ENCODE measurements at regions not wholly inside any gene's neighbourhood (a gene's known extent, or its start where the extent isn't known, plus 50 kb on each side); places are given as distances from the start of the nearest gene placed in this dataset.
"Not testable (repeated sequence)": the region's sequence is repeated elsewhere in the genome, so short reads cannot be mapped to it uniquely, and the experiment has no call there.

- POLR2A ChIA-PET, result no interaction called here
- CTCF ChIA-PET, result no interaction called here
These were observed 101.6 kb upstream of the BASP1 start for GRCh38 chr5:17115855-17116254.

- CTCF ChIA-PET, result interaction anchor here (0.7 kb wide), 1 partner anchor 71 kb away, joined by 3 read pairs; no protein-coding TSS in a partner anchor
- POLR2A ChIA-PET, result no interaction called here
These were observed 98.8 kb upstream of the BASP1 start for GRCh38 chr5:17118631-17119030.

GRCh38 chr5:17120209-17120608, 97.2 kb upstream of the BASP1 start:
- CTCF ChIA-PET, result no interaction called here
- POLR2A ChIA-PET, result no interaction called here

GRCh38 chr5:17121776-17122175, 95.7 kb upstream of the BASP1 start:
- ChIA-PET POLR2A (no interaction called here), CTCF (no interaction called here)

DNA sequence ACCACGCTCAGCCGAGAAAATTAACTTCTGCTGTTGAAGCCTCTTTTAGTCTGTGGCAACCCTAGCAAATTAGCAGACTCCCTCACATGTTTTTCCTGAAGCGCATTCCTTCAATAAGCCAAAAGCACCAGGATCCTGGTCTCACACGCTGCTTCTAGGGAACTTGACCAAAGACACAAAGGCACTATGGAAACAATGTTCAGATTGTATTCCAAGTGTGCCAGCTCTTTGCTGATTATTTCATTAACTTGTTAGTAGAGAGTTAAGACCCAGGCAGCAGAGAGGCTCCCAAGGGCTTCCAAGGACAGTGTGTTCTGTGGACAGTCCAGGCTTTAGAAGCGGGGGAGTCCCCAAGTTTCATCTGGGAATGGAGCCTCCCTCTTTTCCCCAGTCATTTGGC, 94.4 kb upstream of the BASP1 start:
- ChIA-PET POLR2A (no interaction called here), CTCF (no interaction called here)

- CTCF ChIA-PET, POLR2A ChIA-PET: not testable (repeated sequence)
These were observed 93.7 kb upstream of the BASP1 start for GRCh38 chr5:17123773-17124172.

DNA sequence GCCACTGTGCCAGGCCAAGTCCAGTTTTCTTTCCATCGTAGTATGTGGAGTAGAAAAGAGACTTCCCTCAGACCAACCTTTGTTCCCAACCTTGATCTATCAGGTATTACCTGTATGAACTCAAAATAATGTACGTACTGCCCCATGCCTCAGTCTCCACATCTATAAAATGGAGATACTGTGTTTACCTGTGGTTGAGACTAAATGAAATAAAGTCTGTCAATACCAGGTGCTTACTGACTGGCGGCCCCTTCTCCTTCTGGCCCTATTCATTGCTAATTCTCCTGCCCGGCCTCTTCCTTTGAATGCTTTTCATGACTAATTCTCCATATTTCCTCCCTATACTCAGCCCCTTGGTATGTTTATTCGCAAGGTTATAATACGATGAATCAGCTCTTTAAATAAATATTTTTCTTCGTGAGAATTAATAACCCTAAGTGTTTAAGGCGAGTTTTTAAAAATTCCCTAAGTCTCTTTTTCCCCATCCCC, 89.6 kb upstream of the BASP1 start:
- ChIA-PET CTCF (no interaction called here), POLR2A (no interaction called here)

DNA sequence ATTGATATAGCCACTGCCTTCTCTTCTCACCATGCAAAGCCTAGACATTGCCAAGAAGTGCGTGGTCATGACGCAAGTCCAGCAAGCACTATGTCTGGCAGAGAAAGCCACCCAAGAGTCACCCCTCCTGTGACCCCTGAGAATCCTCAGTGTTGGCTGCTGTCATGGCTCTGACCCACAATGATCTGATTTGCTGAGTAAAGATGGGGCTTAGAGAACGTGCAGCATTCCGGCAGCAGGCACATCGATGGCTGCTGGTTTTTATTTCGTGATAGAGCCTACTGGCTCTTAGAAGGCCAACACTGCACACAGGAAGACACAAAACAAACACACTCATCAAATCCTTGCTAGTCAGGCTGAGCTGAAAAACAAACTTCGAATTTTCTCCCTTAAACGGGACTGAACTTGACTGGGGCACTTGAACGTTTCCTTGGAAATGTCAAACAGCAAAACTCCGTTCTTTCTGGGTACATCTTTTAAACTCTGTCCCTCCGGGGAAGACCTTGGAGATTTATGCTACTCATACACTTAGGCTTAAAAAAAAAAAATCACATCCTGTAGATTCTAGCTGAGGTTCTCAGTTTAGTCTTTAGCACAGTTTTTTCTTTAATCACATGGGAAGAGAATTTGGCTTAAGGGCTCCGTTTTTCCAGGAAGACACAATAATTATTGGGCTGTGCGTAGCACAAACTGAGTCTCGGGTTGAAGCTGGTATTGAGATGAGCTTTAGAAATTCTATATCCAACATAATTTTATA, 88.2 kb upstream of the BASP1 start:
- POLR2A ChIA-PET, result no interaction called here
- CTCF ChIA-PET, result no interaction called here

DNA sequence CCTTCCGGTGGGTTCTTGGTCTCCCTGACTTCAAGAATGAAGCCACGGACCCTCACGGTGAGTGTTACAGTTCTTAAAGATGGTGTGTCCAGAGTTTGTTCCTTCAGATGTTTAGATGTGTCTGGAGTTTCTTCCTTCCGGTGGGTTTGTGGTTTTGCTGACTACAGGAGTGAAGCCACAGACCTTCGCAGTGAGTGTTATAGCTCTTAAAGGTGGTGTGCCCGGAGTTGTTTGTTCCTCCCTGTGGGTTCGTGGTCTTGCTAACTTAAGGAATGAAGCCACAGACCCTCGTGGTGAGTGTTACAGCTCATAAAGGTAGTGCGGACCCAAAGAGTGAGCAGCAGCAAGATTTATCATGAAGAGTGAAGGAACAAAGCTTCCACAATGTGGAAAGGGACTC, 87.1 kb upstream of the BASP1 start:
- POLR2A ChIA-PET, CTCF ChIA-PET: not testable (repeated sequence)

- ChIA-PET CTCF (interaction anchor here (0.6 to 1.1 kb wide), 5 partner anchors 10 to 1183 kb away, joined by 3 read pairs; no protein-coding TSS in a partner anchor), POLR2A (no interaction called here)
These were observed 84.9 kb upstream of the BASP1 start for GRCh38 chr5:17132444-17133083.

- POLR2A ChIA-PET, result no interaction called here
- CTCF ChIA-PET, result no interaction called here
These were observed 82.4 kb upstream of the BASP1 start for GRCh38 chr5:17135050-17135449.

DNA sequence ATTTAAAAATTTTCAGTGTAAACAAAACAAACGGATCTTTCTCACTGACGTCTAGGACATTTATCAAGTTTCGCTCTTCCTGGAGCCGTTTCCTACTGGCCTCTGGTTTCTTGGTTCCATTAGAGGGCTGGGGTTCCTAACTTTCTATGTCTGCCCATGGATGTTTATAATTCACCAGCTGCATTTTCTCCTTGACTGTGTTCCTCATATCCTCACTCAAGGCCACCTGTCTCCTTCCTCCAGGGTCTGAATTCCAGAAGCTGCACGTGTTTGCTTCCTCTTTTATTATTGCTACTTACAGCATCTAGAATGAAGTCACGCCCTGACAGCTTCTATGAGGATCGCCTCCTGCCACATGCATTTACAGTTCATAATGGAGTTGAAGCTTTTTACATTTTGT, 74.1 kb upstream of the BASP1 start:
- ChIA-PET CTCF (no interaction called here), POLR2A (no interaction called here)

- ChIA-PET CTCF (no interaction called here), POLR2A (no interaction called here)
These were observed 71.1 kb upstream of the BASP1 start for GRCh38 chr5:17146280-17146841.

DNA sequence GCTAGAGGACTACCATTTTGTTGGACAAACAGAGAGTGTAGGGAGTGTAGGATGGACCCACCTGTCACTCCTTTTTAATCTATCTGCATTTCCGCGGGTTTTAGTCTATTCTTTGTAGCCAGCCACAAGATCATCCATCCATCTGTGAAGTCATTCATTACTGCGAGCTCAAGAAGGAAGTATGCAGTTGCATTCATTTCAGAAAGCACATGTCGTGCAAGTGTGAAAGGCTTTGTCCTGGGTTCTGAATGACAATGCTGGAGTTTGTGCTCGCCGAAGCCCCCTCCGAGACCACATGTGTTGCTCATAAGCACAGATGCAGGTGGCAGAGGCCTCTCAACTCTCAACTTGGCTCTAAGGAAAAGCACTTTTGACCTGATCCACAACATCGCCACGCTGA, 70.3 kb upstream of the BASP1 start:
- ChIA-PET POLR2A (no interaction called here), CTCF (no interaction called here)

GRCh38 chr5:17147617-17148016, 69.8 kb upstream of the BASP1 start:
- CTCF ChIA-PET, result no interaction called here
- POLR2A ChIA-PET, result no interaction called here

- ChIA-PET POLR2A (no interaction called here), CTCF (no interaction called here)
These were observed 69.0 kb upstream of the BASP1 start for GRCh38 chr5:17148481-17148880.

GRCh38 chr5:17149786-17150185, 67.6 kb upstream of the BASP1 start:
- ChIA-PET CTCF (no interaction called here), POLR2A (no interaction called here)

DNA sequence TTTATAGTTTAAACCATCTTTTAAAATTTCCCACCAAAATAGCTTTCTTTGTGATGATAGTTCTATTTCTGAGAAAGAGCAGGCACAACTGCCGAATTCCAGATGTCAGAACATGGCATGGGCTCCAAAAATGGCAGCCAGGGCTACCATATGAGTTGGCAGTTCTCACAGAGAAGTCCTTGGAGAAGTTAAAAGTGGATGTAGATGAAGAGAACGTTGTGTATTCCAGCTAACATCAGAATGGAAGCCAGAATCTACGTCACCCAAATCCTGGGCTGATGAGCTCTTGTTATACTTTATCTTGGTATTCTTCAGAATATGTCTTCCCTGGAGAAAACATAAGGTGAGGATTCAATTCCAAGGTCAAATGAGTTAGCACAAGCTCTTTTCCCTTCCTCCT, 66.9 kb upstream of the BASP1 start:
- ChIA-PET POLR2A (no interaction called here), CTCF (no interaction called here)

DNA sequence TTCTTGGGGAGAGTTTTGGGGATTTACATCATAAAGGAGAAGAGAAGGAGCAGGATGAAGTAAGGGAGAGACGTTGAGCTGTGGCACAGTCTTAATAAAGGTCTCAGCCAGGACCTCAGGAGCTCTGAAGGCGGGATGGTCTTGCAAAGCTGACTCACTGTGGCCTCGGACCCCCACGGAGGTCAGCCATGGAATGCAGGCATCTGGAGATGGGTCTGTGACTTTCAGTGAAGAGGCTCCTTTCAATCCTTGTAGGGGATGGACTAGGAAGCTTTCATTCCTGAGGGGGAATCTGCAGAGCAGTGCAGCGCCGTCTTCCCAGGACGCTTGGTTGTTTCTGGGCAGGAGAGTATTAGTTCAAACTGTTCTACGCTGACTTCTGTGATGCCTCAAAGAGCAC, 65.7 kb upstream of the BASP1 start:
- POLR2A ChIA-PET, result no interaction called here
- CTCF ChIA-PET, result no interaction called here

- ChIA-PET CTCF (interaction anchor here (0.7 kb wide), 1 partner anchor 10 kb away, joined by 5 read pairs; no protein-coding TSS in a partner anchor), POLR2A (no interaction called here)
These were observed 63.0 kb upstream of the BASP1 start for GRCh38 chr5:17154211-17154996.

DNA sequence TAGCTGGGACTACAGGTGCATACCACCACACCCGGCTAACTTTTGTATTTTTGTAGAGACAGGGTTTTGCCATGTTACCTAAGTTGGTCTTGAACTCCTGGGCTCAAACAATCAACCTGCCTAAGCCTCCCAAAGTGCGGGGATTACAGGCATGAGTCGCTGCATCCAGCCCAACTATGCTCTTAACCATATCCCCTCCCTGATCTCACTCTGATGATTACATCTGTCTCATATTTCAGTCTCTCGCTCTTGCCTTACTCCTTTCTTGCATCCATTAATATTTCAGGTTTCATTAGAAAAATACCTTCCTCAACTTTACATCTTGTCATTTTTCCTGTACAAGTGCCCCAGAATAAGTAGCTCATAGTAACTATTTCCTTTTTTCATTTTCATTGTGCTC, 61.0 kb upstream of the BASP1 start:
- CTCF ChIA-PET, result no interaction called here

More for the DNA sequence above, 61.0 kb upstream of the BASP1 start:
- POLR2A ChIA-PET, result no interaction called here
